Adrenal gland (tissue), 9 donors: ENCODE measurements at regions not wholly inside any gene's neighbourhood (a gene's known extent, or its start where the extent isn't known, plus 50 kb on each side); places are given as distances from the start of the nearest gene placed in this dataset.

Experiments used
- DNase-seq, 7 donors: peaks; one replicate each; pipeline ENCODE4 v3.0.0-alpha.2; 2019 to 2020
- H3K27ac ChIP-seq, 5 donors: fragments of 200-600 bp; sonication (generic) in 4 of 5; 1 replicate in 3 of 5; 2 replicates in 2 of 5; pipeline versions ENCODE4 v1.5.1 to v1.8.0; 2016 to 2020; ENCODE audit warnings: mild to moderate bottlenecking in 1 of 5
- H3K27me3 ChIP-seq: fragments of 200-600 bp; 2 replicates; pipeline ENCODE4 v1.8.0; 2021
- H3K36me3 ChIP-seq, 2 donors: fragments of 200-600 bp; replicated peaks in 1 of 2; 1 replicate in 1 of 2; 2 replicates in 1 of 2; pipeline versions ENCODE4 v1.5.1 to v1.8.0; 2018 to 2022
- H3K4me1 ChIP-seq, 2 donors: fragments of 200-600 bp; replicated peaks in 1 of 2; 1 replicate in 1 of 2; 2 replicates in 1 of 2; pipeline versions ENCODE4 v1.5.1 to v1.8.0; 2018 to 2021
- H3K4me3 ChIP-seq, 4 donors: fragments of 200-600 bp; sonication (generic) in 3 of 4; one replicate each; pipeline ENCODE4 v1.5.1; 2016 to 2018
- H3K9me3 ChIP-seq, 3 donors: fragments of 200-600 bp; sonication (generic) in 1 of 3; replicated peaks in 1 of 3; 1 replicate in 2 of 3; 2 replicates in 1 of 3; pipeline versions ENCODE4 v1.5.1 to v1.8.0; 2016 to 2021
- POLR2A ChIP-seq, 2 donors: fragments of 450-650 bp; IDR thresholded peaks; one replicate each; pipeline ENCODE4 v1.6.1; 2017; ENCODE audit warnings: antibody characterized with exemption in 2 of 2, mild to moderate bottlenecking in 2 of 2, moderate library complexity in 1 of 2
- WGBS, 4 donors: extraction: QIAGEN DNeasy Blood & Tissue Kit in 2 of 4; methylation state at CpG; one replicate each; pipeline versions ENCODE4 v1.1.5 to v1.1.7; 2013 to 2017; 5-methylcytosine and 5-hydroxymethylcytosine counted together
- intact Hi-C, 2 donors: fragments of 100-400 bp; cut with DNase I; formaldehyde crosslinking; loops; one replicate each; pipeline versions ENCODE4 v1.14.1 to v1.15.0; 2022 to 2023
- TF ChIP-seq, protein P1 (sequence below), 6 experiments: fragments of 450-650 bp in 4 of 6; fragments of 200-600 bp in 2 of 6; sonication (generic) in 1 of 6; IDR thresholded peaks; 1 replicate in 5 of 6; 2 replicates in 1 of 6; pipeline versions ENCODE4 v1.5.1 to v1.8.0; 2016 to 2021; ENCODE audit warnings: antibody characterized with exemption in 6 of 6, mild to moderate bottlenecking in 2 of 6, moderate library complexity in 1 of 6
- donor health status: healthy with polysubstance abuse.
- donor health status: Bipolar disorder and iron deficiency.
- donor health status: DM: yes; HTN: yes; CAD: no.
- donor health status: DM: no; HTN: no; CAD: no.
- donor health status: DM: no; HTN: no; CAD: no.

DNA sequence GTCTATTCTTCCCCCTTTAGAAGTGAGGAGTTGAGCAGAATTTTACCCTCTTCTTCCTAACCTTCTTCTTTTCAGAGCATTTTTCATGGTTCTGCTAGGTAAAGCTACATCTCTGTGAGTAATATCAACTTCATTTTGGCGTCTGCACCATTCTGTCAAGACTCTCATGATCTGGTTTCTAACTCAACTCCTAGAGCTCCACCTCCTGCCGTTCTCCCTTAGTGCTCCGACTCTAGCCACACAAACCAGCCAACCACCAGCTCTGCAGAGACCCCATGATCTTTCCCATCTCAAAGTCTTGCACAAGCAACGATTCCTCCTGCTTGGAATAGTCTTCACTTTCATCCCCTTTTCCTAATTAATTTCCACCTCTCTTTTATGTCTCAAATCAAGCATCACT, 193.9 kb upstream of the TMC3 start:
- TF ChIP-seq, protein P1, sequence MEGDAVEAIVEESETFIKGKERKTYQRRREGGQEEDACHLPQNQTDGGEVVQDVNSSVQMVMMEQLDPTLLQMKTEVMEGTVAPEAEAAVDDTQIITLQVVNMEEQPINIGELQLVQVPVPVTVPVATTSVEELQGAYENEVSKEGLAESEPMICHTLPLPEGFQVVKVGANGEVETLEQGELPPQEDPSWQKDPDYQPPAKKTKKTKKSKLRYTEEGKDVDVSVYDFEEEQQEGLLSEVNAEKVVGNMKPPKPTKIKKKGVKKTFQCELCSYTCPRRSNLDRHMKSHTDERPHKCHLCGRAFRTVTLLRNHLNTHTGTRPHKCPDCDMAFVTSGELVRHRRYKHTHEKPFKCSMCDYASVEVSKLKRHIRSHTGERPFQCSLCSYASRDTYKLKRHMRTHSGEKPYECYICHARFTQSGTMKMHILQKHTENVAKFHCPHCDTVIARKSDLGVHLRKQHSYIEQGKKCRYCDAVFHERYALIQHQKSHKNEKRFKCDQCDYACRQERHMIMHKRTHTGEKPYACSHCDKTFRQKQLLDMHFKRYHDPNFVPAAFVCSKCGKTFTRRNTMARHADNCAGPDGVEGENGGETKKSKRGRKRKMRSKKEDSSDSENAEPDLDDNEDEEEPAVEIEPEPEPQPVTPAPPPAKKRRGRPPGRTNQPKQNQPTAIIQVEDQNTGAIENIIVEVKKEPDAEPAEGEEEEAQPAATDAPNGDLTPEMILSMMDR (IDR thresholded peaks at IDR 0.05), result no peak
- no peak for TF ChIP-seq POLR2A (IDR thresholded peaks at IDR 0.05)
- H3K27me3 ChIP-seq, result no peaks in the 10 kb centered on the region
- intact Hi-C loops, result no loop called here

GRCh38 chr15:81562986-81563385, 189.0 kb upstream of the TMC3 start:
- Histone ChIP-seq H3K4me3 (no peak overlapping the region), H3K27me3 (no peaks in the 10 kb centered on the region), H3K27ac (no peak overlapping the region), H3K9me3 (no peaks in the 10 kb centered on the region), H3K4me1 (no peaks in the 10 kb centered on the region), H3K36me3 (no peaks in the 10 kb centered on the region)
- DNase-seq, result no peak
- intact Hi-C loops, result no loop called here
- TF ChIP-seq, protein P1 (IDR thresholded peaks at IDR 0.05), result no peak
- no peak for TF ChIP-seq POLR2A (IDR thresholded peaks at IDR 0.05)
- WGBS, 4 donors, result 45 to 63% (median 53%) methylated on average over 2 of the region's 2 CpGs

More for the DNA sequence above, 193.9 kb upstream of the TMC3 start:
- Histone ChIP-seq H3K4me3 (no peak overlapping the region), H3K36me3 (no peaks in the 10 kb centered on the region), H3K9me3 (no peaks in the 10 kb centered on the region), H3K27ac (no peak overlapping the region), H3K4me1 (no peaks in the 10 kb centered on the region)
- WGBS, 4 donors, result 65 to 68% (median 67%) methylated on average over 4 of the region's 4 CpGs
- no peak for DNase-seq

DNA sequence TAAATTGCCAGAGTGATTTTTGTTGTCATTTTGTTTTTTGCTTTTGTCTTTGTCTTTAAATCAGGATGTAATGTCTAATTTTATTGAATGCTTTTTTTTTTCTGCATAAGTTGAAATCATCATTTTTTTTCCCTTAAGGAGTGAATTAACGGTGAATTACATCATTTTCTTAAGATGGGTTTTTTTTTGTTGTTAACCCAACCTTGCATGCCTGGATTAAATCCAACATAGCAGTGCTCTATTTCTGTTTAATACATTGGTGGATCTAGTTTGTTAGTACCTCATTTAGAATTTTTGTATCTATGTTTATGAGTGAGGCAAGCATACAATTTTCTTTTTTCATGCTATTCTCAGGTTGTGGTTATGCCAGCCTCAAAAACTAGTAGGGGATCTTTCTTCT, 186.4 kb upstream of the TMC3 start:
- Histone ChIP-seq H3K4me3 (no peak overlapping the region), H3K9me3 (no peaks in the 10 kb centered on the region), H3K36me3 (no peaks in the 10 kb centered on the region), H3K27me3 (no peaks in the 10 kb centered on the region), H3K27ac (no peak overlapping the region), H3K4me1 (no peaks in the 10 kb centered on the region)
- TF ChIP-seq, protein P1 (IDR thresholded peaks at IDR 0.05), result no peak
- TF ChIP-seq POLR2A (IDR thresholded peaks at IDR 0.05), result no peak
- WGBS, 4 donors, result 66 to 88% (median 81%) methylated on average over 1 of the region's 1 CpG
- no peak for DNase-seq
- intact Hi-C loops, result no loop called here

DNA sequence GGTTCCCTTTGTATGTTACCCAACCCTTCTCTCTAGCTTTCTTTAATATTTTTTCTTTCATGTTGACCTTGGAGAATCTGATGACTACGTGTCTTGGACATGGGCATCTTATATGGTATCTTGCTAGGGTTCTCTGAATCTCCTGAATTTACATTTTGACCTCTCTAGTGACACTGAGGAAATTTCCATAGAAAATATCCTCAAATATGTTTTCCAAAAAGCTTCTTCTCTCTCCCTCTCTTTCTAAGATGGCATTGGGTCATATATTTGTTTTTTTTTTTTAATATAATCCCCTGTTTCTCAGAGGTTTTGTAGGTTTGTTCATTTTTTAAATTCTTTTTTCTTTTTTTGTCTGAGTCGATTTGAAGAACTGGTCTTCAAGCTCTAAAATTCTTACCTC, 184.0 kb upstream of the TMC3 start:
- H3K36me3 ChIP-seq, result no peaks in the 10 kb centered on the region
- H3K9me3 ChIP-seq, result no peaks in the 10 kb centered on the region
- WGBS, 4 donors, result 64 to 79% (median 76%) methylated on average over 2 of the region's 2 CpGs

More for the DNA sequence above, 184.0 kb upstream of the TMC3 start:
- no peaks in the 10 kb centered on the region for H3K4me1 ChIP-seq
- no peak overlapping the region for H3K4me3 ChIP-seq
- no peaks in the 10 kb centered on the region for H3K27me3 ChIP-seq
- no peak for DNase-seq
- H3K27ac ChIP-seq, result no peak overlapping the region
- TF ChIP-seq POLR2A (IDR thresholded peaks at IDR 0.05), result no peak
- TF ChIP-seq, protein P1 (IDR thresholded peaks at IDR 0.05), result no peak
- intact Hi-C loops, result no loop called here
